ENCODE measurements at regions not wholly inside any gene's neighbourhood (a gene's known extent, or its start where the extent isn't known, plus 50 kb on each side); places are given as distances from the start of the nearest gene placed in this dataset.

DNA sequence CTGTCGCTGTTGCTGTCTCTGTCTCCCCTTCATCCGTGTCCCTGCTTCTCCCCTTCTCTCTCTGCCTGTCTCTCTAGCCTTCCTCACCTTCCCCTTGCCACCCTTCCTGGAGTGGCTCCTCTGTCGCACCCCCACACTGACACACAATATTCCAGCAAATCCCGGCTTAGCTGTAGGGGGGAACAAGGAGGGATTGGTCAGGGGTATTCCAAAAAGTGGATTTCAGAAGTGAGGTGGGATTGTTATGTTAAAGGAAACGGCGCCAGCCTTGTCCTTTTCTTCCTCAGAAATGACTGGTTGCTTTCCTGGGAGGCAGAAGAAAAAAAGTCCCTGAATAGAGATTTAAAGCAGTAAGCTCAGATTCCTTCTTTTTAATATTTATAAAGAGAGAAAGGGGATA lies 76.3 kb upstream of the SIRPA start (continued):
- TF ChIP-seq SREBF2 (IDR thresholded peaks at IDR 0.05; ENCODE audit: low read length), result no peak

- SMC1A ChIA-PET (ENCODE audit: uncharacterized antibody, unreplicated experiment), result no interaction called here
- 0% methylated on average over 1 of the region's 1 CpG for WGBS (ENCODE audit: insufficient coverage, insufficient replicate concordance, low lambda C conversion rate, missing lambda C conversion rate)
- POLR2A ChIA-PET, result no interaction called here
These were observed 76.9 kb upstream of the SIRPA start for GRCh38 chr20:1818247-1818840.

More at GRCh38 chr20:1818247-1818840, 76.9 kb upstream of the SIRPA start:
- Histone ChIP-seq H3K9ac (ENCODE audit: control insufficient read depth, insufficient read depth, low read length) (no peak overlapping the region), H2AFZ (ENCODE audit: control insufficient read depth, low read depth, low read length) (no peak overlapping the region), H3K79me2 (ENCODE audit: control insufficient read depth, insufficient read depth, low read length) (no peaks in the 10 kb centered on the region), H3K9me3 (replicated peaks; ENCODE audit: control insufficient read depth, insufficient read depth, low read length) (peaks cover 5% of the 10 kb centered on the region; the same call in 2 of the 3 replicates), H3K4me1 (ENCODE audit: control insufficient read depth, insufficient read depth, low read length) (no peaks in the 10 kb centered on the region), H3K4me3 (no peak overlapping the region), H3K4me2 (ENCODE audit: control insufficient read depth, insufficient read depth) (no peak overlapping the region), H3K36me3 (ENCODE audit: control insufficient read depth in 2 of 2, insufficient read depth in 2 of 2, low read length in 1 of 2) (no peaks in the 10 kb centered on the region), H3K27me3 (replicated peaks in 1 of 2; ENCODE audit: control insufficient read depth in 2 of 2, insufficient read depth in 2 of 2, low read length in 1 of 2) (peaks cover 2 to 4% of the 10 kb centered on the region in 2 experiments; a peak in 3 of 4 replicates), H3K27ac (ENCODE audit: control insufficient read depth, insufficient read depth) (no peak overlapping the region), H4K20me1 (ENCODE audit: control insufficient read depth, insufficient read depth) (no peaks in the 10 kb centered on the region)
- no peak for ATAC-seq
- intact Hi-C loops (cut with micrococcal nuclease; ENCODE audit: unreplicated experiment), result no loop called here
- in situ Hi-C loops (cut with MboI), result no loop called here
- ChIA-PET CTCF (no interaction called here), RAD21 (ENCODE audit: unreplicated experiment) (interaction anchor here (0.6 kb wide), 1 partner anchor 19 kb away, joined by 3 read pairs; no protein-coding TSS in a partner anchor)
- no peak for FAIRE-seq
- TF ChIP-seq, protein P1, sequence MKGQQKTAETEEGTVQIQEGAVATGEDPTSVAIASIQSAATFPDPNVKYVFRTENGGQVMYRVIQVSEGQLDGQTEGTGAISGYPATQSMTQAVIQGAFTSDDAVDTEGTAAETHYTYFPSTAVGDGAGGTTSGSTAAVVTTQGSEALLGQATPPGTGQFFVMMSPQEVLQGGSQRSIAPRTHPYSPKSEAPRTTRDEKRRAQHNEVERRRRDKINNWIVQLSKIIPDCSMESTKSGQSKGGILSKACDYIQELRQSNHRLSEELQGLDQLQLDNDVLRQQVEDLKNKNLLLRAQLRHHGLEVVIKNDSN (IDR thresholded peaks at IDR 0.05; ENCODE audit: borderline replicate concordance, extremely low read length, insufficient read depth, low read depth, low read length), result no peak
- TF ChIP-seq RFX5 (IDR thresholded peaks at IDR 0.05; ENCODE audit: low read depth, low read length) (no peak), HCFC1 (IDR thresholded peaks at IDR 0.05; ENCODE audit: low read length) (no peak), ESRRA (IDR thresholded peaks at IDR 0.05; ENCODE audit: low read length) (no peak), TARDBP (IDR thresholded peaks at IDR 0.05; ENCODE audit: borderline replicate concordance) (no peak), STAT1 (conservative IDR thresholded peaks at IDR 0.05) (no peak), ZNF622 (IDR thresholded peaks at IDR 0.05) (no peak), ATF3 (IDR thresholded peaks at IDR 0.05; ENCODE audit: borderline replicate concordance, extremely low read depth, low read depth, low read length) (no peak), BCL11A (IDR thresholded peaks at IDR 0.05; ENCODE audit: low read depth, low read length) (no peak), POLR2AphosphoS5 (IDR thresholded peaks at IDR 0.05; ENCODE audit: low read length) (no peak), TCF7 (IDR thresholded peaks at IDR 0.05; ENCODE audit: borderline replicate concordance) (no peak), IKZF1 (conservative IDR thresholded peaks at IDR 0.05) (no peak), GATAD2B (conservative IDR thresholded peaks at IDR 0.05; ENCODE audit: low read depth) (no peak), ZSCAN29 (IDR thresholded peaks at IDR 0.05) (no peak), NFXL1 (IDR thresholded peaks at IDR 0.05; ENCODE audit: borderline replicate concordance) (no peak), NFYA (IDR thresholded peaks at IDR 0.05; ENCODE audit: borderline replicate concordance, low read depth, low read length) (no peak), RBBP5 (conservative IDR thresholded peaks at IDR 0.05) (no peak), ASH2L (IDR thresholded peaks at IDR 0.05; ENCODE audit: borderline replicate concordance, low read depth) (no peak)
- TF ChIP-seq, protein P2, sequence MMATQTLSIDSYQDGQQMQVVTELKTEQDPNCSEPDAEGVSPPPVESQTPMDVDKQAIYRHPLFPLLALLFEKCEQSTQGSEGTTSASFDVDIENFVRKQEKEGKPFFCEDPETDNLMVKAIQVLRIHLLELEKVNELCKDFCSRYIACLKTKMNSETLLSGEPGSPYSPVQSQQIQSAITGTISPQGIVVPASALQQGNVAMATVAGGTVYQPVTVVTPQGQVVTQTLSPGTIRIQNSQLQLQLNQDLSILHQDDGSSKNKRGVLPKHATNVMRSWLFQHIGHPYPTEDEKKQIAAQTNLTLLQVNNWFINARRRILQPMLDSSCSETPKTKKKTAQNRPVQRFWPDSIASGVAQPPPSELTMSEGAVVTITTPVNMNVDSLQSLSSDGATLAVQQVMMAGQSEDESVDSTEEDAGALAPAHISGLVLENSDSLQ (IDR thresholded peaks at IDR 0.05), result no peak
- no TSS peak for BruUV-seq (replicated peaks)
- no peak for DNase-seq (ENCODE audit: low read depth, low spot score)

All from GM12878 (cell line).